Choroid plexus epithelial cell (primary cell): ENCODE measurements at regions not wholly inside any gene's neighbourhood (a gene's known extent, or its start where the extent isn't known, plus 50 kb on each side); places are given as distances from the start of the nearest gene placed in this dataset.
"Not testable (repeated sequence)": the region's sequence is repeated elsewhere in the genome, so short reads cannot be mapped to it uniquely, and the experiment has no call there.

Experiments
- DNase-seq: peaks from one replicate; pipeline ENCODE4 v3.0.0-alpha.2; 2010; ENCODE audit warnings: low read depth
- H3K4me3 ChIP-seq: 2 replicates; pipeline ENCODE4 v1.5.1; 2011; ENCODE audit warnings: low read depth, mild to moderate bottlenecking, control low read depth, low read length, moderate library complexity
- CTCF ChIP-seq: conservative IDR thresholded peaks from 2 replicates; pipeline ENCODE4 v1.5.1; 2011; ENCODE audit warnings: low read depth, mild to moderate bottlenecking, control low read depth, inconsistent platforms, low read length, moderate library complexity

- peak overlapping the region; percentile 20 for H3K4me3 ChIP-seq
- peak; percentile 97 for TF ChIP-seq CTCF
- DNase-seq: peak; percentile 92
These were observed 128.8 kb upstream of the CACNA2D1 start for GRCh38 chr7:82572195-82572880.

DNA sequence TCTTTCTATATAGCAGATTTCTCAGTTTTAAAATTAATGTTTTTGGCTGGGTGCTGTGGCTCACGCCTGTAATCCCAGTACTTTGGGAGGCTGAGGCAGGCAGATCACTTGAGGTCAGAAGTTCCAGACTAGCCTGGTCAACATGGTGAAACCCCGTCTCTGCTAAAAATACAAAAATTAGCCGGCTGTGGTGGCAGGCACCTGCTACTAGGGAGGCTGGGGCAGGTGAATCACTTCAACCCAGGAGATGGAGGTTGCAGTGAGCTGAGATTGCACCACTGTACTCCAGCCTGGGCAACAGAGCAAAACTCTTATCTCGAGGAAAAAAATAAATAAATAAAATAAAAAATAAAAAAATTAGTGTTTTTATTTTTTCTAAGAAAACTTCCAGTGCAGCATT is 127.5 kb upstream of the CACNA2D1 start:
- not testable (repeated sequence) for DNase-seq, H3K4me3 ChIP-seq

DNA sequence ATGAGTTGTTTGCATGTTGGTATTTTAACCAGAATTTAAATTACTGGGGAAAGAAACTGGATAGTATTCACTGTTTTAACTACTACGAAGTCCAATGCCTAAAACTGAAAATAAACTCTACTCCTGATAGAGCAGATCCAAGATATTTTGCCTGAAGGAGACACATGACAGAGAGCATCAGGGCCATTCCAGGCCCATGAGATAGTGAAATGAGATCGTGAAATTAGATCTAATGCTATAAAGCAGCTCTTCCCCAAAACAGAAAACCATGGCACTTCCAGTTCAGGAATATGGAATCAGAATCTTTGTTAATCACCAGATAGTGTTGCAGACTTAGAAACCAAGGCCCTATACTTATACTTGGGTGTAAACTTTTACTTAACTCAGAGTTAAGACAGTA is 124.3 kb upstream of the CACNA2D1 start:
- H3K4me3 ChIP-seq: no peak overlapping the region
- no peak for TF ChIP-seq CTCF
- no peak for DNase-seq

DNA sequence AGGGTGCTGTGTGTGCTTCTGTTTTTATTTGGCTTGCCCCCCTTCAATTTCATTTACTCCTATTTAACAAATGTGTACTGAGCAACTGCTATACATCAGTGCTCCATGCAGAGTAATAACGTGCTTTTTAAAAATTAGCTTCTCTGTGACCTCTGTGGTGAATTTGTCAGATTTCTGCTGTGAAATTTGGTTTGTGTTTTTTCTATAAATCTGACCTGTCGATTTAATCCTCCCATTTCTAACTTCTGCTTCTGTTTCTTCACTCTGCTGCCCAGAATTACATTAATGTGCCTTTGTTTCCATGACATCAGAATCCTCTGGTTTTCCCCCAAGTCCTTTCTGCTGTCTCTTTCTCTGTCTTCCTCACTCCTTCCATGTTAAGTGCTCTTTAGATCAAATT is 123.8 kb upstream of the CACNA2D1 start:
- TF ChIP-seq CTCF: no peak
- DNase-seq: peak; percentile 34
- H3K4me3 ChIP-seq: no peak overlapping the region

- no peak for TF ChIP-seq CTCF
- H3K4me3 ChIP-seq: no peak overlapping the region
- DNase-seq: no peak
These were observed 123.2 kb upstream of the CACNA2D1 start for GRCh38 chr7:82566752-82567151.

- peak; percentile 87 for DNase-seq
- no peak overlapping the region for H3K4me3 ChIP-seq
- no peak for TF ChIP-seq CTCF
These were observed 119.3 kb upstream of the CACNA2D1 start for GRCh38 chr7:82562716-82563404.

DNA sequence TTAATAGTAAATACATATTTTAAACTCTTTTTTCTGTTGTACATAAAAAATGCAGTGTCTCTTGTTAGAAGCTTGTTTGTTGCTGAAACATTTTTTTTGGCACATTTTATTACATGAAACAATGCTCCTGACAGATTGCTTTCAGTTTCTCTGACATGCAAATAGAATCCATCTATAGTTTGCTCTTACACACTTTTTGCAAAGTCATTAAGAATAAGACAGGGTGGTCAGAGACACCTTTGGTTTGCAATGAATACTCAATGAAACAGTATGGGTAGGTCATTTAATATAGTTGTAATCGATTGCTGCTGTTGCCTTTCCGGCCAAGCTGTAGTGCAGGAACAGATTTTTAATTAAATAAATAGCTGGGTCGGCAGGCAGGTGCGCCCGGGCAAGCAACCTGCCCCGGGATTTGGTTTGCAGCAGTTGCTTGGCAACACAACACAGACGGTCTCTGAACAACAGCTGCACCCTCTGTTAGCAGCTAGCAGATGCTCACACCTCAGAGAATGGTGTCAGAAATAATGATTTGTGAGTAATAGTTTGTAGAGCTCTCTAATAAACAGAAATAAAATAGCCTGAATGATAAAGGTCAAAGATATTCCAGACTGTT is 115.7 kb upstream of the CACNA2D1 start:
- H3K4me3 ChIP-seq: peak overlapping the region; percentile 8
- no peak for TF ChIP-seq CTCF
- DNase-seq: peak; percentile 35
